Neural progenitor cell (in vitro differentiated cells): ENCODE measurements at regions not wholly inside any gene's neighbourhood (a gene's known extent, or its start where the extent isn't known, plus 50 kb on each side); places are given as distances from the start of the nearest gene placed in this dataset.

ENCODE experiments used
- CTCF ChIP-seq: fragments of 200-600 bp; sonication (generic); IDR thresholded peaks from 2 replicates; pipeline ENCODE4 v1.5.1; 2017; ENCODE audit warnings: antibody characterized with exemption, mild to moderate bottlenecking
- EZH2 ChIP-seq: fragments of 200-600 bp; sonication (generic); IDR thresholded peaks from 2 replicates; pipeline ENCODE4 v1.6.1; 2017; ENCODE audit warnings: antibody characterized with exemption, mild to moderate bottlenecking, moderate library complexity
- EZH2phosphoT487 ChIP-seq: fragments of 200-600 bp; sonication (generic); IDR thresholded peaks from 2 replicates; pipeline ENCODE4 v1.6.1; 2017; ENCODE audit warnings: antibody characterized with exemption

- TF ChIP-seq CTCF (no peak), EZH2 (no peak), EZH2phosphoT487 (no peak)
These were observed 123.2 kb upstream of the BNIP2 start for GRCh38 chr15:59812250-59812870.
